ENCODE measurements at regions not wholly inside any gene's neighbourhood (a gene's known extent, or its start where the extent isn't known, plus 50 kb on each side); places are given as distances from the start of the nearest gene placed in this dataset.

DNA sequence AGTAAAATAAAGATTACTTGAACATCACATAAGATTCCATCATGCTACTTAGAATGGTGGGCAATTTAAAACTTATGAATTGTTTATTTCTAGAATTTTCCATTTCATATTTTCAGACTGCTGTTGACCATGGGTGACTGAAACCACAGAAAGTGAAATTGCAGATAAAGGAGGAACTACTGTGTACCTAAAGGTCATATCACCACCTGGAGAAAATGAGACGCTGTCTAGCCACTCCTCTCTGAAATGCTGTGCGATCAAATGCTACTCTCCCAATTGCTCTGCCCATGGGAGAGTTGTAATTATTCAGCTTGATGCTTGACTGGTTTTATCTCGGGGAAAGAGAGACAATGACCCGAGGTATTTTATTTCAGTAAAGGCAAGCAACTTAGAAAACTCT, 128.9 kb upstream of the ERCC4 start:
- no peak for TF ChIP-seq EP300 (IDR thresholded peaks at IDR 0.05)
- no peak for TF ChIP-seq POLR2A (IDR thresholded peaks at IDR 0.05)
- TF ChIP-seq POLR2AphosphoS5 (IDR thresholded peaks at IDR 0.05) = no peak
- TF ChIP-seq, protein P1, sequence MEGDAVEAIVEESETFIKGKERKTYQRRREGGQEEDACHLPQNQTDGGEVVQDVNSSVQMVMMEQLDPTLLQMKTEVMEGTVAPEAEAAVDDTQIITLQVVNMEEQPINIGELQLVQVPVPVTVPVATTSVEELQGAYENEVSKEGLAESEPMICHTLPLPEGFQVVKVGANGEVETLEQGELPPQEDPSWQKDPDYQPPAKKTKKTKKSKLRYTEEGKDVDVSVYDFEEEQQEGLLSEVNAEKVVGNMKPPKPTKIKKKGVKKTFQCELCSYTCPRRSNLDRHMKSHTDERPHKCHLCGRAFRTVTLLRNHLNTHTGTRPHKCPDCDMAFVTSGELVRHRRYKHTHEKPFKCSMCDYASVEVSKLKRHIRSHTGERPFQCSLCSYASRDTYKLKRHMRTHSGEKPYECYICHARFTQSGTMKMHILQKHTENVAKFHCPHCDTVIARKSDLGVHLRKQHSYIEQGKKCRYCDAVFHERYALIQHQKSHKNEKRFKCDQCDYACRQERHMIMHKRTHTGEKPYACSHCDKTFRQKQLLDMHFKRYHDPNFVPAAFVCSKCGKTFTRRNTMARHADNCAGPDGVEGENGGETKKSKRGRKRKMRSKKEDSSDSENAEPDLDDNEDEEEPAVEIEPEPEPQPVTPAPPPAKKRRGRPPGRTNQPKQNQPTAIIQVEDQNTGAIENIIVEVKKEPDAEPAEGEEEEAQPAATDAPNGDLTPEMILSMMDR (IDR thresholded peaks at IDR 0.05) = no peak
- no peaks in the 10 kb centered on the region for H3K36me3 ChIP-seq
- H3K4me1 ChIP-seq = no peaks in the 10 kb centered on the region
- DNase-seq (no peak), ATAC-seq (ENCODE audit: low FRiP score in 2 of 2) (no peak)
- H3K4me3 ChIP-seq = no peak overlapping the region
- WGBS, 2 donors = 76 to 80% methylated on average over 4 of the region's 4 CpGs
- H3K9me3 ChIP-seq = no peaks in the 10 kb centered on the region
- H3K27me3 ChIP-seq = no peaks in the 10 kb centered on the region
- H3K27ac ChIP-seq = no peak overlapping the region

DNA sequence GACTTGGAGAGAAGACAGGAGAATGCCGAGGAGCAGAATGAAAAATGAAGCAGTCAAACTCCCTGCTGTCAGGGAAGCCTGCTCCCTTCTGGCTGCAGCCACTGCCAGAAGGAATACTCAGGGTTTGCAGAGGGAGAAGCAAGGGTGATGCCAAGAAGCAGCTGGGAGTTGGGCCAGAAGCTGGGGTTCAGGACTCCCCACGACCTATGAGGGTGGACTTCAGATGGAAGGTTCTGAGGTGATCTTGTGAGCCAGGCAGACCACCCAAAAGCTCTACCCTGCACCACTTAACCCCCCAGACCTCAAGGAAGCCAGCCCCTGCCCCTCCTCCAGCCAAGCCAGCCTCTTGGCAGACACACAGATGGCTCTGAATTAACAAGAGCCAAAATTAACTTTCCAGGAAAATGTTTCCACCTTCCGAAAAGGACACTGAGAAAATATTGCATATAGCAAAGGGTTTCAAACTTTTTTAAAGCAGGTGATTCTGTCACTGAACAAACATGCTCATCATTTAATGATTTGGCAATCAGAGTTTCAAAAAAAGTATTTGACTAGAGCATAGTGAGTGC, 126.0 kb upstream of the ERCC4 start:
- TF ChIP-seq POLR2AphosphoS5 (IDR thresholded peaks at IDR 0.05) (no peak), EP300 (IDR thresholded peaks at IDR 0.05) (no peak), POLR2A (IDR thresholded peaks at IDR 0.05) (no peak)
- TF ChIP-seq, protein P1 (IDR thresholded peaks at IDR 0.05) = no peak
- Histone ChIP-seq H3K36me3 (no peaks in the 10 kb centered on the region), H3K4me3 (no peak overlapping the region), H3K27me3 (no peaks in the 10 kb centered on the region), H3K27ac (no peak overlapping the region), H3K9me3 (no peaks in the 10 kb centered on the region), H3K4me1 (no peaks in the 10 kb centered on the region)
- ATAC-seq (ENCODE audit: low FRiP score in 2 of 2) = no peak
- WGBS, 2 donors = 47 to 48% methylated on average over 2 to 3 of the region's 3 CpGs
- no peak for DNase-seq

DNA sequence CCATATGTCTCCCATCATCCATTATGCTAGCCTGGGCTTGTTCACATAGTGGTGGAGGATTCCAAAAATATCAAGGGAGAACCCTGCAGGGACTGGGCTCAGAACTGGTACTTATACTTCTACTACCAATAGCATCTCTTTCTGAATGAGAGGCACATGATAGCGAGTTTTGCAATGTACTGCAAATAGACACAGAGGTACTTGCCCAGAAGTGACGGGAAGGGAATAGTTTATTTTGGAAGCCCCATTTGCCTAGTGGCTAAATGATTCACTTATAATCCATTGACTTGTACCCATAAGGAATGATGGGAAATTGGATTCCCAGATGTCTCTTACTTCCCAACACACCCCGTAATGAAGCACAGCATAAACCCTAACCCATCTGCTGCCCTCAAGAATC, 124.8 kb upstream of the ERCC4 start:
- TF ChIP-seq EP300 (IDR thresholded peaks at IDR 0.05) (no peak), POLR2A (IDR thresholded peaks at IDR 0.05) (no peak), POLR2AphosphoS5 (IDR thresholded peaks at IDR 0.05) (no peak)
- TF ChIP-seq, protein P1 (IDR thresholded peaks at IDR 0.05) = no peak
- DNase-seq (no peak), ATAC-seq (ENCODE audit: low FRiP score in 2 of 2) (no peak)

DNA sequence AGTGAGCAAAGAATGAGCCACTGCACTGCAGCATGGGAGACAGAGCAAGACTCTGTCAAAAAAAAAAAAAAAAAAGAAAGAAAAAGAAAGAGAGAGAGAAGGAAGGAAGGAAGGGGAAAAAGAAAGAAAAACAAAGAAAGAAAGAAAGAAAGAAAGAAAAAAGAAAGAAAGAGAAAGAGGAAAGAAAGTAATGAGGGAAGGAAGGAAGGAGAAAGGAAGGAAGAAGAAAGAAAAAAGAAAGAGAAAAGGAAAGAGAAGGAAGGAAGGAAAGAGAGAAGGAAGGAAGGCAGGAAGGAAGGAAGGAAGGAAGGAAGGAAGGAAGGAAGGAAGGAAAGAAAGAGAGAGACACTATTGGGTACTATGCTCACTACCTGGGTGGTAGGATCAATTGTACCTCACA, 122.2 kb upstream of the ERCC4 start:
- Histone ChIP-seq H3K36me3 (no peaks in the 10 kb centered on the region), H3K27me3 (no peaks in the 10 kb centered on the region), H3K4me1 (no peaks in the 10 kb centered on the region), H3K27ac (no peak overlapping the region), H3K4me3 (no peak overlapping the region), H3K9me3 (no peaks in the 10 kb centered on the region)
- no peak for ATAC-seq (ENCODE audit: low FRiP score in 2 of 2)
- DNase-seq = no peak
- TF ChIP-seq POLR2AphosphoS5 (IDR thresholded peaks at IDR 0.05) = no peak

More for the DNA sequence above, 124.8 kb upstream of the ERCC4 start:
- Histone ChIP-seq H3K36me3 (no peaks in the 10 kb centered on the region), H3K4me1 (no peaks in the 10 kb centered on the region), H3K4me3 (no peak overlapping the region), H3K9me3 (no peaks in the 10 kb centered on the region), H3K27me3 (no peaks in the 10 kb centered on the region), H3K27ac (no peak overlapping the region)
- WGBS, 2 donors = 56 to 70% methylated on average over 3 of the region's 3 CpGs

DNA sequence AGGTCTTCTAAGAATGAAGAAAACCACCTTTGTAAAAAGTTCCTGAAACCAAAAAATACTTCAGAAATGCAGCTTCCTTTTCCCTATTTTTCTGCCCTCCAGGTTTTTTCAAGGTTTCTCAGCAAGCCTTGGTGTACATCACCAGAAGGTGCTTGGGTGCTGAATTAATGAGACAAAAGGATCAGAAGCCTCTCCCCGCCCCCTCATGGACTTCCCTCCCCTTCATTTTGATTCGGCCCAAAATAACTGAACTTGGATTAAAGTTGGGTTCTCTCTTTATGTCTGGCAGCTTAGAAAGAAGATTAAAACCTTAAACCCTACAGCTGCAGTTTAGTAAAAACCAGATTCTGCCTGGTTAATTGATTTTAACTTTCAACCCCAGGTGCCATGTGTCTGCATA, 121.7 kb upstream of the ERCC4 start:
- DNase-seq (no peak), ATAC-seq (ENCODE audit: low FRiP score in 2 of 2) (no peak)
- WGBS, 2 donors = 75 to 79% methylated on average over 2 of the region's 2 CpGs
- no peaks in the 10 kb centered on the region for H3K9me3 ChIP-seq
- TF ChIP-seq EP300 (IDR thresholded peaks at IDR 0.05) (no peak), POLR2A (IDR thresholded peaks at IDR 0.05) (no peak), POLR2AphosphoS5 (IDR thresholded peaks at IDR 0.05) (no peak)
- TF ChIP-seq, protein P1 (IDR thresholded peaks at IDR 0.05) = no peak
- no peaks in the 10 kb centered on the region for H3K4me1 ChIP-seq
- H3K4me3 ChIP-seq = no peak overlapping the region
- H3K27ac ChIP-seq = no peak overlapping the region
- no peaks in the 10 kb centered on the region for H3K27me3 ChIP-seq
- H3K36me3 ChIP-seq = no peaks in the 10 kb centered on the region

Measured in upper lobe of left lung (tissue), 6 donors.